Kidney (tissue), 13 donors: ENCODE measurements at regions not wholly inside any gene's neighbourhood (a gene's known extent, or its start where the extent isn't known, plus 50 kb on each side); places are given as distances from the start of the nearest gene placed in this dataset.

Source experiments
- DNase-seq, 5 donors: peaks; one replicate each; pipeline ENCODE4 v3.0.0-alpha.2; 2013 to 2020
- FAIRE-seq: peaks from 2 replicates; lab custom pipeline; 2012; peaks lifted over from hg19 to GRCh38; lab: Jason Lieb, UNC
- H3K27ac ChIP-seq, 2 donors: one replicate each; pipeline ENCODE4 v1.7.0; 2013; ENCODE audit warnings: low read depth in 2 of 2, low read length in 2 of 2, inconsistent platforms in 1 of 2
- H3K27me3 ChIP-seq: one replicate; pipeline ENCODE4 v1.7.1; 2013; ENCODE audit warnings: low read length, inconsistent platforms; ENCODE audit not compliant: control insufficient read depth, insufficient read depth
- H3K36me3 ChIP-seq, 3 donors: one replicate each; pipeline versions ENCODE4 v1.7.0 to v1.7.1; 2013; ENCODE audit warnings: low read length in 3 of 3, control low read depth in 1 of 3, inconsistent platforms in 1 of 3; ENCODE audit not compliant: insufficient read depth in 3 of 3, control insufficient read depth in 2 of 3
- H3K4me1 ChIP-seq, 3 donors: one replicate each; pipeline versions ENCODE4 v1.7.0 to v1.7.1; 2013; ENCODE audit warnings: low read length in 3 of 3, inconsistent platforms in 1 of 3, low read depth in 1 of 3; ENCODE audit not compliant: control insufficient read depth in 2 of 3, insufficient read depth in 2 of 3
- H3K4me3 ChIP-seq, 3 donors: one replicate each; pipeline versions ENCODE4 v1.7.0 to v1.8.1; 2013; ENCODE audit warnings: low read length in 3 of 3, control low read depth in 1 of 3, inconsistent platforms in 1 of 3
- H3K9ac ChIP-seq, 3 donors: one replicate each; pipeline versions ENCODE4 v1.7.0 to v1.7.1; 2013; ENCODE audit warnings: low read length in 3 of 3, control low read depth in 1 of 3, inconsistent platforms in 1 of 3
- H3K9me3 ChIP-seq, 3 donors: one replicate each; pipeline versions ENCODE4 v1.7.0 to v1.7.1; 2013; ENCODE audit warnings: low read length in 3 of 3, control low read depth in 1 of 3, inconsistent platforms in 1 of 3; ENCODE audit not compliant: control insufficient read depth in 2 of 3, insufficient read depth in 1 of 3
- intact Hi-C: fragments of 100-400 bp; cut with DNase I; formaldehyde crosslinking; loops from one replicate; pipeline ENCODE4 v1.11.1; 2022
- TF ChIP-seq, protein P1 (sequence below): IDR thresholded peaks from 3 replicates; pipeline ENCODE4 v1.5.1; 2012; ENCODE audit warnings: mild to moderate bottlenecking, moderate library complexity, borderline replicate concordance; ENCODE audit not compliant: insufficient read depth; ENCODE audit errors: extremely low read depth
- donor health status: control.
- donor health status: control.
- donor health status: control.
- donor health status: control.
- donor health status: control.
- donor health status: DM: yes; HTN: yes; CAD: no.
- donor health status: Normal renal cell carcinoma (clear cell type).

DNA sequence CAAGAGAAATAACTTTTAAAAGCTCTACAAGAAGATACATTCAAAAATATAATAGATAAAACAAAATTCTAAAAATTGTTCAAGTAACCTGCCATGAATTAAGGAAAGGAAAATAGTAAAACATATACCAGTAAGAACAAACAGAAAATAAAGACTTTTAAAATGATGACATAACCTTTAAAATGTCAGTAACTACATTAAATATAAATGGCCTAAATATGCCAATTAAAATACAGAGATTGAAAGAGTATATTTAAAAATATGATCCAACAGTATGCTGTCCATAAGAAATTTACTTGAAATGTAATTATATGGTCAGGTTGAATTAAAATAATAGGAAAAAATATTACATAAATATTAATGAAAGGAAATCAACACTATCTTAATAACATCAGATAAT, 911.7 kb upstream of the POU3F3 start:
- FAIRE-seq, result peak; percentile 21
- Histone ChIP-seq H3K27ac (no peak overlapping the region), H3K36me3 (no peaks in the 10 kb centered on the region)

DNA sequence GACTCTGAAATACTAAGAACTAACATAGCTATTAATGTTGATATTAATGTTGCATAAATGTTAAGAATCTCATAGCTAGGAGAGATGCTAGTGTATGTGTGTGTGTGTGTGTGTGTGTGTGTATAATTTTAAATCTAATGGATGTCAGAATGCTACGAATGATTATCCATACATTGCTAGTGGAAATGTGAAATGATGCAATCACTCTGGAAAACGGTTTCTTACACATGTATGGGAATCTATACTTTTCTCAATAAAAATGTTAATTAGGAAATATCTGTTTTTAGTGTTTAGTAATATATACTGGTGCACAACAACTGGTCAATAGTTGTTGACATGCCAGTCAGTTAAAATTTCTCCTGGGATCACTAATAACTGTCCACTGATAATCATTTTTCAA, 908.8 kb upstream of the POU3F3 start:
- TF ChIP-seq, protein P1, sequence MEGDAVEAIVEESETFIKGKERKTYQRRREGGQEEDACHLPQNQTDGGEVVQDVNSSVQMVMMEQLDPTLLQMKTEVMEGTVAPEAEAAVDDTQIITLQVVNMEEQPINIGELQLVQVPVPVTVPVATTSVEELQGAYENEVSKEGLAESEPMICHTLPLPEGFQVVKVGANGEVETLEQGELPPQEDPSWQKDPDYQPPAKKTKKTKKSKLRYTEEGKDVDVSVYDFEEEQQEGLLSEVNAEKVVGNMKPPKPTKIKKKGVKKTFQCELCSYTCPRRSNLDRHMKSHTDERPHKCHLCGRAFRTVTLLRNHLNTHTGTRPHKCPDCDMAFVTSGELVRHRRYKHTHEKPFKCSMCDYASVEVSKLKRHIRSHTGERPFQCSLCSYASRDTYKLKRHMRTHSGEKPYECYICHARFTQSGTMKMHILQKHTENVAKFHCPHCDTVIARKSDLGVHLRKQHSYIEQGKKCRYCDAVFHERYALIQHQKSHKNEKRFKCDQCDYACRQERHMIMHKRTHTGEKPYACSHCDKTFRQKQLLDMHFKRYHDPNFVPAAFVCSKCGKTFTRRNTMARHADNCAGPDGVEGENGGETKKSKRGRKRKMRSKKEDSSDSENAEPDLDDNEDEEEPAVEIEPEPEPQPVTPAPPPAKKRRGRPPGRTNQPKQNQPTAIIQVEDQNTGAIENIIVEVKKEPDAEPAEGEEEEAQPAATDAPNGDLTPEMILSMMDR, result no peak
- Histone ChIP-seq H3K27ac (no peak overlapping the region), H3K36me3 (no peaks in the 10 kb centered on the region), H3K4me1 (no peaks in the 10 kb centered on the region), H3K4me3 (no peak overlapping the region), H3K27me3 (no peaks in the 10 kb centered on the region), H3K9me3 (peaks cover 0 to 3% (median 3%) of the 10 kb centered on the region in 3 donors), H3K9ac (no peak overlapping the region)
- FAIRE-seq (no peak), DNase-seq (no peak)
- intact Hi-C loops, result no loop called here

More for the DNA sequence above, 911.7 kb upstream of the POU3F3 start:
- no peak for DNase-seq
- Histone ChIP-seq H3K4me3 (no peak overlapping the region), H3K9ac (no peak overlapping the region), H3K4me1 (no peaks in the 10 kb centered on the region), H3K9me3 (peaks cover 0 to 3% (median 3%) of the 10 kb centered on the region in 3 donors), H3K27me3 (no peaks in the 10 kb centered on the region)
- TF ChIP-seq, protein P1, result no peak
- intact Hi-C loops, result no loop called here

DNA sequence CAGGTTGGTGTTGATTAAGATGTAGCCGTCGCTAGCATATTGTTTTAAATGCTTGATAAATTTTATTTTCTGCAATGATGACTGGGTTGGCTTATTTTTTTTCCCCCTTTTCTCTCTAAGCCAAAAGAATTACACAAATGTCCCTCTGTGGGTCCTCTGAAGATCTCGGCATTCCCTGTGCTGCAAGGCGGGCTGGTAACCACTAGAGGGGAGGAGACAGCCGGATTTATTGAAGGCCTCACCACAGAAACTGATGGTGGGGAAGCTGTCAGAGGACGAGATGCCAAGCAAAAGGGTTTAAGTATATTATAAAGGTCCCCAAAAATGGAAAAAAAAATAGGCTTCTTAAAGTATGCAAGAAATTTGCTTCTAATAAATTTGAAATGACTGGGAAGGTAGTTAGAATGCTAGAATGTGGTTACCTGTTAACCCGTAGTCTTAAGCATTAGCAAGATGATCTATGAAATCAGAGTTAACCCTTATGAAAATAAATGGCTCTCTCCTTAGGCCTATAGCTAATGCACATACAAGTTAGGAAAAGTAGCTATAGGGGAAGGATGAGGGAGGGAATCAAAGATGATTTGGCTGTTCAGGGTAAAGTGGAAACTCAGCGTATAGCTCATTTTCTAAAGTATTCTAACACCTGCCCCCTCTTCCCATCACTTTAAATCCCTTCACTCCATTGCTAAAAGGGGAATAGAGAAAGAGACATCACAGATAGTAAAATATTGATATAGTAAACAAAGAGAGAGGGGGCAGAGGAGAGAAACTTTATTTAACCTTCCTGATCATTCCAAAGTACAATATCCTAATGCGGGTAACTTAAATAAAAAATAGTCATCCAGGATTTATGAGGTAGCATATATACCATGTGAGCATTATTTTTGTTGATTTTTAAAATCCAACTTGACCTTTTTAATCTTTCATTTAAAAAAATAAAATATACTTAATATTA, 894.5 kb upstream of the POU3F3 start:
- TF ChIP-seq, protein P1, result peak; percentile 69
- Histone ChIP-seq H3K9ac (no peak overlapping the region), H3K27me3 (no peaks in the 10 kb centered on the region), H3K9me3 (no peaks in the 10 kb centered on the region), H3K27ac (no peak overlapping the region), H3K36me3 (no peaks in the 10 kb centered on the region), H3K4me1 (no peaks in the 10 kb centered on the region), H3K4me3 (no peak overlapping the region)
- peak; percentile 21 for FAIRE-seq
- intact Hi-C loops, result no loop called here
- DNase-seq, result peak; percentile 57 to 81 (median 71)
